Posterior vena cava (tissue), 2 donors: ENCODE measurements at regions not wholly inside any gene's neighbourhood (a gene's known extent, or its start where the extent isn't known, plus 50 kb on each side); places are given as distances from the start of the nearest gene placed in this dataset.

Source experiments
- DNase-seq: peaks from one replicate; pipeline ENCODE4 v3.0.0-alpha.2; 2020; ENCODE audit warnings: low spot score
- intact Hi-C, 2 donors: fragments of 100-400 bp; cut with DNase I; formaldehyde crosslinking; loops; one replicate each; pipeline versions ENCODE4 v1.14.1 to v1.14.2; 2022 to 2023
- donor health status: DM: yes; HTN: yes; CAD: no.
- donor health status: DM: yes; HTN: yes; CAD: no.

DNA sequence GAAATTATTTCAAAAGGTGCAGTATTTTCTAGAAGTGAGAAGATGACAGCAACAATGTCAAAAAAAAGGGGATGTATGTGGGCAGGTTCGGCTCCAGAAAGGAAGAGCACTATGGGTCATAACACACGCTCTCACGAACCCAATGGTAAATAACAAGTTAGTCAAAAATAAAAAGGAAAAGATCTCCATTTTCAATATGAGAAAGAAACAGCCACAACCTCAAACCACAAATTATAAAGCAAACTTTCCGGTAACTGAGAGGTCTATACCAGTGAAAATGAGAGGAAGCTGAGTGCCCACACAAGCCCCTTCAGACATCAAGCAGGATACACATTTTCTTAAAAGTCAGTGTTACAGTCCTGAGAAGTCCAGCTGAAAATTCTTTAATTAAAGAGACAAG lies 398.5 kb upstream of the RPS23 start:
- no peak for DNase-seq
- intact Hi-C loops = no loop called here

DNA sequence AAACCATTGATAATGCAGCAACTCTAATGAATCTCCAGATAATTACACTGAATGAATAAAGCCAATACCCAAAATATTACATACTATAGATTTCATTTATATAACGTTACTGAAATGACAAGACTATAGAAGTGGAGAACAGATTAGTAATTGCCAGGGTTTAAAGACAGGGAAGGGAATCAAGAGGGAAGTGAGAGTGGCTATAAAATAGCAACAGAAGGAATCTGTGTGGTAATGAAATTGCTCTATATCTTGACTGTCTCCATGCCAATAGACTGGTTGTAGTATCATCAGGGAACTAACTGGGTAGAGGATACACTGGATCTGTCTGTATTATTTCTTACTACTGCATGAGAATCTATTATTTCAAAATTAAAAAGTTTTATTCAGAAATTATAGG lies 396.5 kb upstream of the RPS23 start:
- DNase-seq = no peak
- intact Hi-C loops = no loop called here

DNA sequence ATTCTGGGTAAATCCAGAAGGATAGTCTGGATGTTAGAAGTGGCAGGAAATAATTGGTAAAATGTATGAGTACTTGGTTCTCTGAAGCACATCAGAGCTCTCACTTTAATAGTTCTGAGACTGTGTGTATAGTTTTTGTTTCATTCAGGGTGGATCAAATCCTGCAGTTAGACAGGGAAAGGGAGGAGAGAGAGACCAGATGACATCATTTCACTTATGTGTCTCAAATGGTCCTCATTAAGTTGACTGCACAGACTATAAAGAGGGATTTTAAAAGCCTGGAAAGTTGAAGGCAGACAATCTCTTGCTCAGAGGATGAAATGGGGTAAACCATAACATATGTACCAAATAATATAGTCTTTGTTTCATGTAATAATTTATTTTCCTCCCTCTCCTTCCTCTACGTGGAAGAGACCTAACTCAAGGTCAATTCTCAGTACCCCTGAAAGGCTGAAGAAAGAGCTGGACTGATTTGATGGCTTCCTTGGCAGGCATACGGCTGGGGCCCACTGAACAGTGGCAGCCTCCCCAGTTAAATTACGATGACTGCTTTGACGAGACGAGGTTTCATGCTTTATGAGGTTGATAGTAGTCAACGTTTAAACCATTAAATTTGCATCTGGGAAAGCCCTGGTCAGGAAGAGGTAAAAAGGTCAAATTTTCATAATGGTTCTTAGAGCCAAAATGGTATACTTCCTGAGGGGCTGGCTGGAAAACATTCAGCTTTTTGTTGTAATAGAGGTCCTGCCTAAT lies 395.1 kb upstream of the RPS23 start:
- intact Hi-C loops = no loop called here
- no peak for DNase-seq

DNA sequence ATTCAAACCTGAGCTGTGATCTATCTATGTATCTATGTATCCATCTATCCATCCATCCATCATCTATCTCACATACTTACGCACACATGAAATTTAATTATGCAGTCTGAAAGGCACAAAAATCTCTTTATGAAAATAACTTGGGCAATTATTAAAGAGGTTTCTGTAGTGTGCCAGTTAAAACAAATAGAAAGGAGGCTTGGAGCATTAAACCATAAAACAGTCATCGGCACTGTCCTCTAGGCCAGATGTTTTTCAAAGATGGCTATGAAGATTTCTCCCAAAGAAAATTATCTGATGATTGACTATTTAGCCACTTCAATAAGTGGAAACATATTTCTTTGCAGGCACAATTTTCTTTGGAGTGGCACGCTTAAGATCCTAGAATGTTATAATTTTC lies 392.5 kb upstream of the RPS23 start:
- intact Hi-C loops = no loop called here

DNA sequence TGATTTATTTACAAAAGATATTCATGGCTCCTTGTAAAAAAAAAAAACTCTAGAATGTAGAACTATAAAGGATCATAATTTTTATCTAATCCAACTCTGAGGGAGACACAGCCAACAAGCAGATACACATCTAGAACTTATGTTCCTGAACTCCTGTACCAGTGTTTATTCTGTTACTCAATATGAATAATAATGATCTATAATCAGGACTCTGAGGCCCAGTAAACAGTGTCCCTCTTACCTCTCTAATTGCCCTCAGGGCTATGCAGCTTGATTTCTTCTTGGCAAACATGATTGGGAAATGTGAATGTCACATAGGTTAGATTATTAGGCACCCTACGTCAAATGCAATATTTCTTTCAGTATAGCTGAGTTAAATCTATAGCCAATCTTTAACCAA lies 391.6 kb upstream of the RPS23 start:
- no peak for DNase-seq
- intact Hi-C loops = no loop called here

More for the DNA sequence above, 392.5 kb upstream of the RPS23 start:
- no peak for DNase-seq

DNA sequence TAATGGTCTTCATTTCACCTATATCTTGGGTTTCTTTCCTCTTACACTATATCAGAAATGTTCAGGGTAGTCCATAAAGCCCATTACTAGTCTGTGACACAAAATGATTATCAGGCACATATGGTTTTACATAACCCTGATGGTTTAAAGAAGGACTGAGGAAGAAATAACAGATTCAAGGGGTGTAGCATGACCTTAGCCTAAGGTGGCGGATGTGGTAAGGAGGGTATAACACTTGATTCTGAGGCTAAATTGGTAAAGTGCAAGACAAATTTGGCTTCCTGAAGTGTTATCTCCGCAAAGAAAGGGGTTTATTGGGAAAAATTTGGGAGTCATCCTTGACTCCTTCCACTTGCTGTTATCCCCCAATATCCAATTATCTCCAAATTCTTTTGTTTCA lies 388.2 kb upstream of the RPS23 start:
- DNase-seq = no peak
- intact Hi-C loops = no loop called here

DNA sequence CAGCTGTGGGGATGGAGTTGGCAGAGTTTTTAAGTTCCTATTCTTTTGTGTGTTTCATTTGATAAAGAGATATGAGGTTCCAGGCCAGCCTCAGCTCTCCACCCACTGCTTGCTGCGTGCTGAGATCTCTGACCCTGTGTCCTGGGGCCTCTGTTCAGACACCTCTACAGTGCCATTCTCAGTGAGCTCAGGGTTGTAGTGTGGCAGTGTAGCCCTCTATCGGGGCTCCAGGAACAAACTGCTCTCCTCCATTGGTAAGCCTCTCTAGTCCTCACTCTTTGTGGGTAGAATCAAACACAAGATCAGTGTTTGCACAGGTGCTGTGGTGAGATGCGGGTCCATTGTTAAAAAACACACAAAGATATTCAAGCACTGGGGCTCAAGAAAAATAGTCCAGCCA lies 386.6 kb upstream of the RPS23 start:
- intact Hi-C loops = no loop called here
- DNase-seq = no peak

DNA sequence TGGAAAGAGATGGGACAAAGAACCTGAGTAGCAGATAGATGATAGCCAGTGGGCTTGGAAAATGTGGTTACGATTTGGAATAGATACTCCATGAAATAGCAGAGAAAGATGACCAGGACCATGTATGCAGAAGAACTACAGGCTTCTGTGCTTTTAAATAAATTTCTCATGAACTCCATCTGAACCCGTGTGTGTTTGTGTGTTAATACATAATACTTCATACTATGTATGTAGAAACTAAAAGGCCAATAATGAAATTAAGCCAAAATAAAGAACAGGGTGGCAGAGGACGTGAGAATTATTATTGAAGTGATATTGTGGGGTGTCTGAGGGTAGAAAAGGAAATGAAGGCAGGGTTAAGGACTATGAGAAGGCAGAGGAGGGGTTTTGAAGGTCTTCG lies 385.1 kb upstream of the RPS23 start:
- intact Hi-C loops = no loop called here
- DNase-seq = no peak

DNA sequence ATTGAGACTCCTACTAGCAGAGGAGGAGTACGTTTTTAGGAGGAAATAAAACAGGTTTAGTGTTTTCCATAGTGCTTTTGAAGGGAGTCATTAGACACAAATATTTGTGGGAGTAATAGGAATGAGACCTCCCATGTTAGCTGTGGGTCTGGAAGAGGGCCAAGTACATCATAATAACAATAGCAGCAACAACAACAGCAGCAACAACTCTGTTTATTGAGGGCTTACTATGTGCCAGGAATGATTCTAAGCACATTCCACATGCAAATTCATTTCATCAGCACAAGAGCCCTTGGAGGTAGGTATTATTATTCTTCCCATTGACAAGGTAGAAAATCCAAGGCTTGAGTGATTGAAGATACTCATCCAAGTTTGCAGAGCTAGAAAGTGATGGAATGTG lies 384.2 kb upstream of the RPS23 start:
- DNase-seq = no peak
- intact Hi-C loops = no loop called here

DNA sequence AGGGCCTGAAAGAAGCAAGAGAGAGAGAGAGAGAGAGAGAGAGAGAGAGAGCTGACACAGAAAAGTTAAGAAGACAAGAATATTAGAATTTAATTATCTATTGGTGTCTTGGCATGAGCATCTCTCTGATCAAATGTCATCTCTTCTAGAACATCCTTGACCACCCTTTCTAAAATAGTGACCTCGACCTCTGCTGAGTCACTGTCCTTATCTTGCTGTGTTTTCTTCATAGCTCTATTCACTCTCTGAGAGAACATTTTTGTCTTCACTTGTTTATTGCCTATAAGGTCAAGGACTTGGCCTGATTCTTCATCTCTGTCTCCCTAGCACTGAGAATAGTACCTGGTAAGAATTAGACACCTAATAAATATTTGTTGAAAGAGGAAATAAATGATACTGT lies 383.8 kb upstream of the RPS23 start:
- DNase-seq = no peak
- intact Hi-C loops = no loop called here

DNA sequence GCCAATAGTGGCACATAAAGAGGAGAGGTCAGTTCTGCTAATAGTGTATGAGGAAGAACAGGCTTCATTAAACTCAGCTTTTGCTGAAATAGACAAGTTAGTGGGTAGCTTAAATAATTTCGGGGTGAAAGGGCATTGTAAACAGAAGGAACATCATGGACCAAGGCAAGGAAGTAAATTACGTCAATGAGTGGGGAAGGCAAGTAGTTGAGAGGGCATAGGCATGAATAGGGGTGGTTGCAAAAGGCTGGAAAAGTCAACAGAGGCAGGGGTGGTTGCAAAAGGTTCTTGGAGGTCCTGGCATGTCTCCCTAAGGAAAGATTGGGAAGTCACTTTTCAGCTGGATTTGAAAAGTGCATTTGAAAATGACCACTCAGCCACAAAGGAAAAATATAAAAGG lies 383.3 kb upstream of the RPS23 start:
- intact Hi-C loops = no loop called here
- no peak for DNase-seq

DNA sequence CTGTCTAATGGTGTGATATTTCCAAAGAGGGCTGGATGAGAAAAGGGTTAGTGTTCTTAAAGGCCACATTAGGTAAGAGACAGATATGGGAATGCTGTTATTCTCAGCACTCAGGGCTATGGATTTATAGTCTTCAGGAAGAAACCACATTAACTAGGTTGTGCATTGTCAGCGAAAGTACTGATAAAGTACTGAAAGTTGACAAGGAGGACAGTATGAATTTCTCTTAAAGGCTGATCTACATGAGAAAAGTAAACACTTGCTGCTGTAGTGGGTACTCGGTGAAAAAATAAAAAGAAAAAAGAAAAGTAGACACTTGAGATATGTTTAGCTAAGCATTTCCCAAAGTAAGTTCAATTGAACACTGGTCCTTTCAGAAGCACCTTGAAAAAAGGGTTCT lies 381.0 kb upstream of the RPS23 start:
- DNase-seq = no peak
- intact Hi-C loops = no loop called here

DNA sequence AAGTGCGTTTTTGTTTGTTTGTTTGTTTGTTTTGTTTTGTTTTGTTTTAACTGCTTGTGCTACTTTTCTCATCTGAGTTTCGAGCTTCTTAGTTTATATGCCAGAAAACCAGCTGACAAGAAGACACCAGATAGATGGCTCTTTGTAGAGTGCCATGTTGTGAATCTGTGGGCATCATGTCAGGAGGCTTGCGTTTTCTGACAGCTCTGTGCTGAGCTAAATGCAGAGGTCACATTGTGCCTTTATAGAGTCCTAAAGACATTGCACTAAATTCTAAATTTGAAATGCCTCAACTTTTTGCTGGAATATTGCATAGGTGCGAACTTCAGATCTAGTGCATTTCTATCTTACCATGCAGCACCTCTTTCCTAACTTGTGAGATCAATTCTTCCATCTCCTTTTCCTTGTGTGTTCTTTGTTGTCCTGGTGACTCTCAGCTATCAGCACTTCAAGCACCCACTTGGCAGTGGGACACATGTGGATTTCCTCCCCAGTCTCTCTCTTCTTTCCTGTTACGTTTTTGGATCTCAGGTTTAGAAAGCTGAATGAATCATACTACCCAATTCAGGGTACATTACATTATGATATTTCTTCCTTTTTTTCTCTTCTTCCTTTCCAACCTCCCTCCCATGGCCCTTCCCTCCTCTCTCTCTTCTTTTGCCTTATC lies 379.0 kb upstream of the RPS23 start:
- intact Hi-C loops = no loop called here

DNA sequence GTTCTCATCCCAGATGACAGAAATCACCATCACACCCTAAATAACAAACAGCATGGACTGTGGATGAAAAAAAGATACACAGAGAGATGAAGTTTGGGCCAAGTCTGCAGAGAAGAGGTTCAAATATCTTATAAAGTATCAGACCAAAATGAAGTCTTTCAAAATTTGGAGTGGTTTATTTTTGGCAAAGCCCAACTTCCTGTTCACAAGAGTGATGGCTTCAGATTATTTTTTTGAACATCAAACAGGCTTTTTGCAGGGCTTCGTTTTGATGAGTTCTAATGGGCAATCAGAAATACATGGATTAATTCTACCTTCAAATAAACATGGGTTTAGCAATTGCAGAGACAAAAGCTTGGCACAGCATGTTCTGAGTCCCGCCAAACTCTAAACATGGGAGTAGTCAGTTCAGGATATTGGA lies 378.2 kb upstream of the RPS23 start:
- intact Hi-C loops = no loop called here
- no peak for DNase-seq

More for the DNA sequence above, 379.0 kb upstream of the RPS23 start:
- no peak for DNase-seq

DNA sequence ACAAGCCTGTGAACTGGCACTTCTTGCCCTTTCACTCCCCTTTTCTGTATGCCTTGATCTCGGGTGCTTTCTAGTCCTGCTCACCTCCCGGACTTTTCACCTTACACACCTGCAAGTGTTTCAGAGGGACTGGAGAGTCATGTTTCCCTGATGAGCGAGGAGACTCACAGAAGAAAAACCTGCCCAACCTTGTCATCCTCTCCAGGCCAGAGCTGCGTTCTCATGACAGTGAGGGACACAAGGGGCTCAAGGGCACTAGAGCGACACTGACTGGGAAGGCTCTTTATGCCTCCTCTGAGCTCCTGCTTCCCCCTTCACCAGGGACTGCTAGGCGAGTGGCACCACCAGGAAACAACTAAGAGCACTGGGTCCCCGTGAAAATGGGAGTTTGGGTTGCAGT lies 376.9 kb upstream of the RPS23 start:
- intact Hi-C loops = no loop called here
- no peak for DNase-seq

DNA sequence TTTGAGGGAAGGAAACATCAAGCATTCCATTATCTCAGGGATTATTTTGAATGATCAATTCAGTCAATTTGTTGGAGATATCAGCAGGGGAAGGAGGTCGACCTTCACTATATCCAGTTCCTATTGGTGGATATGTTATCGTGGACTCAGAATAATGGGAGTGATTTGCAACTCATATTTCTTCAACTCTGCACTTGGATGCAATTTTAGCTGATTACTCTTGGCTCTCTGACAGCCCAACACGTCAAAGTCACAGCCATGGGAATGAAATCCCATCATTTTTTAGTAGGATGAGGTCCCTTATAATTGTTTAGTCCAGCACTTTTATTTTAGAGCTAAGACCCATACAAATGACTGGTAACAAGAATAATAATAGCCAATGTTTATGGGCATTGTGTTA lies 371.8 kb upstream of the RPS23 start:
- DNase-seq = no peak
- intact Hi-C loops = loop anchor here in 1 of 2 donors (10.0 kb wide), 1 partner anchor 825 kb away; the partner anchor contains the start of gene VCAN

DNA sequence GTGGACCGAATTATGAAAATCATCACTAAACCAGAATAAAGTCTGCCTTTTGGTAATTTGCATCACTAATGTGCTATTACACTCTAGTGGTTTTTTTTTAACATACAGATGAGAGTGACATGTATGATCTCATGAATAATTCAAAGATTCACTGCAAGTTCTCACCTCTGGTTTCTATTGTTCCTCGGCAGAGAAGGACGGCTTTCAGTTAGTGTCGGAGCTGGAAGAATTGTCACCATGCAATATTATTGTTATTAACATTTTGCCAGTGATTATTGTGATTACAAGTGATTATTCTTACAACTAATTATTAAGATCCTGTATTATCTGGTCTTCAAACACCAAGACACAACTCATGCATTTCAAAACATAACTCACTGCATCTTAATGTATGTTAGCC lies 366.6 kb upstream of the RPS23 start:
- intact Hi-C loops = loop anchor here in 1 of 2 donors (10.0 kb wide), 1 partner anchor 830 kb away; the partner anchor contains the start of gene VCAN

DNA sequence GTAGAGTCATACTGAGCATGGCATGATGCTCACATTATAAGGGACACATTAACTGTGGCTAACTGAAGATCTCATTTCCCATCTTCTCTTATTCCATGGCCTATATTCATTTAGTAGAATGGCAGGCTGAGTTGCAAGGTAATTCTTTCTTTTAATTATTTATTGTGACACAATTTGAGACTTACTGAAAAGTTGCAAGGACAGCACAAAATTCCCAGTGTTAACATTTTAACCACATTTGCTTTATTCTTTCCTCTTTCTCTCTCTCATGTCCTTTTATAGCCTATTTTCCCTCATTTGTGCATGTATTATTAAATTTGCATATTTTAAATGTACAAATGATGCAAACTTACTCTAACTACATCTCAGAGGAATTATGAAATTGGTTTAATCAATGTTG lies 366.1 kb upstream of the RPS23 start:
- intact Hi-C loops = loop anchor here in 1 of 2 donors (10.0 kb wide), 1 partner anchor 831 kb away; the partner anchor contains the start of gene VCAN
- DNase-seq = no peak

More for the DNA sequence above, 366.6 kb upstream of the RPS23 start:
- no peak for DNase-seq

DNA sequence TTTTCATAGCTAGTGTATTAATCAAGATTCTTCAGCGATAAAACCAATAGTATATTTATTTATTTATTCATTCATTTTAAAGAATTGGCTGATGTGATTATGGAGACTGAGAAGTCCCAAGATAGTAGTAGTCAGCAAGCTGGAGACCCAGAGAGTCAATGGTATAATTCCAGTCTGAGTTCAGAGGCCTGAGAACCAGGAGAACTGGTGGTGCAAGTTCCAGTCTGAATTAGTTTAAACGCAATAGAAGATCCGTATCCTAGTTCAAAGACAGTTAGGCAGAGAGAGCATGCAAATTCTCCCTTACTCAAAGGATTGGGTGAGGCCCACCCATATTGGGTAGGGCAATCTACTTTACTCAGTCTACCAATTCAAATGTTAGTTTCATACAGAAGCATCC lies 364.2 kb upstream of the RPS23 start:
- no peak for DNase-seq
- intact Hi-C loops = loop anchor here in 1 of 2 donors (10.0 kb wide), 1 partner anchor 832 kb away; the partner anchor contains the start of gene VCAN

DNA sequence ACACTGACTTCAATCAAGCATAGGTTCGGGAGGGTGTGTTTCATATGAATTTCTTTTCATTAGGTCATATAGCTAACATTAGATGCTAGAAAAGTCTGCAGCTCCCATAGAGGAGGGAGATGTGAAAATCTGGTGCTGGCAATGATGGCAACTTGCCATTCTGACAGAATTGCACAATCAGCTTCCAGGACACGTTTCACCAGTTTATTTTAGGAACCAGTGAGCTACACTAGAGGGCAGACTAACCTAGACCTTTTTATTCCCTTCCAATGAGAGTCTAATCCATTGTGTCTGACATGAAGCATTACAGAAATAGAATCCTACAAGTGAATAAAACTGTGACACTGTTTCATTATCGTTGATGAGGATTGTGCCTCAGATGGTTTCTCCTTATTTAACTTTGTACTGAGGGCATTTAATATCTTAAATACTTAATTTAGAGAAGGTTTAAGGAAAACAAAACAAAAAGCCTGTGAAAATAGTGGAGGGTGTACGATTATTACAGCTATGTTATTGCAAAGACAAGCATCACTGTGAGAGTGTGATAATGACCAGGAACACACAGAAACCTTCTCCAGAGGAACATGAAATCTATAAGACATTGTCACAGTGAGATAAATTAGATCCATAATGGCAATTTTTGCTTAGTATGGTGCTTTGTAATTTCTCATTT lies 363.3 kb upstream of the RPS23 start:
- intact Hi-C loops = loop anchor here in 1 of 2 donors (10.0 kb wide), 1 partner anchor 833 kb away; the partner anchor contains the start of gene VCAN

More for the DNA sequence above, 363.3 kb upstream of the RPS23 start:
- DNase-seq = no peak
